ENCODE measurements at regions not wholly inside any gene's neighbourhood (a gene's known extent, or its start where the extent isn't known, plus 50 kb on each side); places are given as distances from the start of the nearest gene placed in this dataset.

- DNase-seq (ENCODE audit: low spot score) (no peak), ATAC-seq (no peak)
- peaks cover 67% of the 10 kb centered on the region for H3K36me3 Mint-ChIP-seq
- no peak overlapping the region for H3K27ac Mint-ChIP-seq
- CTCF ChIA-PET = no interaction called here
- no peaks in the 10 kb centered on the region for H3K4me1 Mint-ChIP-seq
- no peak overlapping the region for H3K4me3 Mint-ChIP-seq
- TF ChIP-seq CDX4 (CRISPR knock-in tag; IDR thresholded peaks at IDR 0.05; ENCODE audit: borderline replicate concordance) = no peak
- no peak for TF ChIP-seq E2F5 (CRISPR knock-in tag; IDR thresholded peaks at IDR 0.05)
- no peak for TF ChIP-seq IRF2 (CRISPR knock-in tag; IDR thresholded peaks at IDR 0.05; ENCODE audit: borderline replicate concordance, low read depth)
- no peak for TF ChIP-seq NFATC4 (CRISPR knock-in tag; IDR thresholded peaks at IDR 0.05)
- no peak for TF ChIP-seq CTCF (IDR thresholded peaks at IDR 0.05)
- TF ChIP-seq, protein P1, sequence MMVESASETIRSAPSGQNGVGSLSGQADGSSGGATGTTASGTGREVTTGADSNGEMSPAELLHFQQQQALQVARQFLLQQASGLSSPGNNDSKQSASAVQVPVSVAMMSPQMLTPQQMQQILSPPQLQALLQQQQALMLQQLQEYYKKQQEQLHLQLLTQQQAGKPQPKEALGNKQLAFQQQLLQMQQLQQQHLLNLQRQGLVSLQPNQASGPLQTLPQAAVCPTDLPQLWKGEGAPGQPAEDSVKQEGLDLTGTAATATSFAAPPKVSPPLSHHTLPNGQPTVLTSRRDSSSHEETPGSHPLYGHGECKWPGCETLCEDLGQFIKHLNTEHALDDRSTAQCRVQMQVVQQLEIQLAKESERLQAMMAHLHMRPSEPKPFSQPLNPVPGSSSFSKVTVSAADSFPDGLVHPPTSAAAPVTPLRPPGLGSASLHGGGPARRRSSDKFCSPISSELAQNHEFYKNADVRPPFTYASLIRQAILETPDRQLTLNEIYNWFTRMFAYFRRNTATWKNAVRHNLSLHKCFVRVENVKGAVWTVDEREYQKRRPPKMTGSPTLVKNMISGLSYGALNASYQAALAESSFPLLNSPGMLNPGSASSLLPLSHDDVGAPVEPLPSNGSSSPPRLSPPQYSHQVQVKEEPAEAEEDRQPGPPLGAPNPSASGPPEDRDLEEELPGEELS (CRISPR knock-in tag; IDR thresholded peaks at IDR 0.05) = no peak
- TF ChIP-seq, protein P2, sequence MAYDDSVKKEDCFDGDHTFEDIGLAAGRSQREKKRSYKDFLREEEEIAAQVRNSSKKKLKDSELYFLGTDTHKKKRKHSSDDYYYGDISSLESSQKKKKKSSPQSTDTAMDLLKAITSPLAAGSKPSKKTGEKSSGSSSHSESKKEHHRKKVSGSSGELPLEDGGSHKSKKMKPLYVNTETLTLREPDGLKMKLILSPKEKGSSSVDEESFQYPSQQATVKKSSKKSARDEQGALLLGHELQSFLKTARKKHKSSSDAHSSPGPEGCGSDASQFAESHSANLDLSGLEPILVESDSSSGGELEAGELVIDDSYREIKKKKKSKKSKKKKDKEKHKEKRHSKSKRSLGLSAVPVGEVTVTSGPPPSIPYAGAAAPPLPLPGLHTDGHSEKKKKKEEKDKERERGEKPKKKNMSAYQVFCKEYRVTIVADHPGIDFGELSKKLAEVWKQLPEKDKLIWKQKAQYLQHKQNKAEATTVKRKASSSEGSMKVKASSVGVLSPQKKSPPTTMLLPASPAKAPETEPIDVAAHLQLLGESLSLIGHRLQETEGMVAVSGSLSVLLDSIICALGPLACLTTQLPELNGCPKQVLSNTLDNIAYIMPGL (CRISPR knock-in tag; IDR thresholded peaks at IDR 0.05) = no peak
- peaks cover 5% of the 10 kb centered on the region for H3K27me3 Mint-ChIP-seq (ENCODE audit: low read depth)
- POLR2A ChIA-PET = no interaction called here
- peaks cover 77% of the 10 kb centered on the region for H3K9me3 Mint-ChIP-seq
Observed at GRCh38 chr12:126644236-126645020, 1579.2 kb downstream of the AACS start.

DNA sequence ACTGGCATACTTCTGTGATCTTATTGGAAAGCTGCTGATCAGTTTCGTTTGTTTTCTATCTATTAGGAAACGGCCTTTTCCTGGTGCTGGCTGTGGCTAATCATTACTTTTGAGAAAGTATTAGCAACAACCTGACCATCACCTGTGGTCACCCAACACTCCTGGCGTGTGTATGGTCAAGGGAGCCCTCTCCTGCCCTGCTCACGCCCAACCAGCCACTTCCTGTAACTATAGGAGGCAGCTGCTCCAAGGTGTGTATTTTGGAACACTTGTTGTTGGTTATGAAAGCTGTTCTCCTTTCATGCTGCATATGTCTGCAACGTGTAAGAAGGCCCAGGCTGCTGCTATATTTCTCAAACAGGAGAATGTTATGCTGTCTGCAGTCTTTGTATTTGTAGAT is 1582.8 kb downstream of the AACS start:
- H3K9me3 Mint-ChIP-seq = peaks cover 81% of the 10 kb centered on the region
- TF ChIP-seq ETV6 (CRISPR knock-in tag; IDR thresholded peaks at IDR 0.05) (no peak), SMAD4 (CRISPR knock-in tag; IDR thresholded peaks at IDR 0.05) (no peak)
- no peaks in the 10 kb centered on the region; the same call in none of the 2 replicates for H3K27me3 Mint-ChIP-seq (ENCODE audit: low read depth)
- no peak overlapping the region for H3K27ac Mint-ChIP-seq
- no peaks in the 10 kb centered on the region for H3K4me1 Mint-ChIP-seq
- ChIA-PET POLR2A (no interaction called here), CTCF (no interaction called here)
- H3K4me3 Mint-ChIP-seq = no peak overlapping the region
- peaks cover 69% of the 10 kb centered on the region for H3K36me3 Mint-ChIP-seq
- no peak for ATAC-seq
- no peak for DNase-seq (ENCODE audit: low spot score)

DNA sequence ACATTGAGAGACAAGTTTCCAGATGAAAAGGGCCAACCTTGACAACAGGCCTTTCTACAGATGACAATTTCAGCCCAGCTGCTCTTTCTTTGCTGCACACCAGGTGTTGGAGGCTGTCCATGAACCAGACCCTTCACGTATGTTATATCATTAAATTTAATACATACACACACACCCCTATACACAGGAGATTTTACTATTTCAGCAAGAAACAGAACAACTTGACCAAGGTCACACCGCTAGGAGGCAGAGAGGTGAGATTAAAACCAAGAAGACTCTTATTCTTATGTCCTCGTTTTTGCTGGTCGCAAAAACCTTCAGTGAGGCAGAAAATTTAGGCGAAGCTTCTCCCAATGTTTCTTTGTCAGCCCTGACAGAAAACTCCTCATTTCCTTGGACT is 1585.9 kb downstream of the AACS start:
- no peak overlapping the region for H3K27ac Mint-ChIP-seq
- DNase-seq (ENCODE audit: low spot score) (no peak), ATAC-seq (no peak)
- ChIA-PET CTCF (no interaction called here), POLR2A (no interaction called here)
- no peak overlapping the region for H3K4me3 Mint-ChIP-seq
- peaks cover 82% of the 10 kb centered on the region for H3K9me3 Mint-ChIP-seq
- H3K36me3 Mint-ChIP-seq = peaks cover 68% of the 10 kb centered on the region
- no peaks in the 10 kb centered on the region for H3K4me1 Mint-ChIP-seq
- no peaks in the 10 kb centered on the region; the same call in 1 of the 2 replicates for H3K27me3 Mint-ChIP-seq (ENCODE audit: low read depth)
- TF ChIP-seq SMAD4 (CRISPR knock-in tag; IDR thresholded peaks at IDR 0.05) (no peak), PREB (CRISPR knock-in tag; IDR thresholded peaks at IDR 0.05; ENCODE audit: borderline replicate concordance) (no peak), ATF2 (CRISPR knock-in tag; IDR thresholded peaks at IDR 0.05; ENCODE audit: borderline replicate concordance, low read depth) (no peak), ZNF396 (CRISPR knock-in tag; IDR thresholded peaks at IDR 0.05; ENCODE audit: borderline replicate concordance) (no peak), RELA (CRISPR knock-in tag; IDR thresholded peaks at IDR 0.05; ENCODE audit: borderline replicate concordance) (no peak), FOXK1 (CRISPR knock-in tag; IDR thresholded peaks at IDR 0.05) (no peak), ZNF425 (CRISPR knock-in tag; conservative IDR thresholded peaks at IDR 0.05) (no peak), TEAD4 (CRISPR knock-in tag; IDR thresholded peaks at IDR 0.05) (no peak), E2F5 (CRISPR knock-in tag; IDR thresholded peaks at IDR 0.05) (no peak), NFATC4 (CRISPR knock-in tag; IDR thresholded peaks at IDR 0.05) (no peak)
